Gastrocnemius medialis (tissue), 4 donors: ENCODE measurements at regions not wholly inside any gene's neighbourhood (a gene's known extent, or its start where the extent isn't known, plus 50 kb on each side); places are given as distances from the start of the nearest gene placed in this dataset.

ENCODE experiments used
- CTCF ChIP-seq, 5 experiments: fragments of 450-650 bp in 3 of 5; fragments of 200-600 bp in 2 of 5; sonication (generic) in 2 of 5; IDR thresholded peaks in 4 of 5; conservative IDR thresholded peaks in 1 of 5; 1 replicate in 4 of 5; 2 replicates in 1 of 5; pipeline ENCODE4 v1.5.1; 2016 to 2019; ENCODE audit warnings: antibody characterized with exemption in 5 of 5, mild to moderate bottlenecking in 3 of 5, moderate library complexity in 3 of 5
- POLR2A ChIP-seq, 2 donors: fragments of 450-650 bp; IDR thresholded peaks; one replicate each; pipeline ENCODE4 v1.6.1; 2017; ENCODE audit warnings: antibody characterized with exemption in 2 of 2, mild to moderate bottlenecking in 2 of 2, moderate library complexity in 2 of 2

DNA sequence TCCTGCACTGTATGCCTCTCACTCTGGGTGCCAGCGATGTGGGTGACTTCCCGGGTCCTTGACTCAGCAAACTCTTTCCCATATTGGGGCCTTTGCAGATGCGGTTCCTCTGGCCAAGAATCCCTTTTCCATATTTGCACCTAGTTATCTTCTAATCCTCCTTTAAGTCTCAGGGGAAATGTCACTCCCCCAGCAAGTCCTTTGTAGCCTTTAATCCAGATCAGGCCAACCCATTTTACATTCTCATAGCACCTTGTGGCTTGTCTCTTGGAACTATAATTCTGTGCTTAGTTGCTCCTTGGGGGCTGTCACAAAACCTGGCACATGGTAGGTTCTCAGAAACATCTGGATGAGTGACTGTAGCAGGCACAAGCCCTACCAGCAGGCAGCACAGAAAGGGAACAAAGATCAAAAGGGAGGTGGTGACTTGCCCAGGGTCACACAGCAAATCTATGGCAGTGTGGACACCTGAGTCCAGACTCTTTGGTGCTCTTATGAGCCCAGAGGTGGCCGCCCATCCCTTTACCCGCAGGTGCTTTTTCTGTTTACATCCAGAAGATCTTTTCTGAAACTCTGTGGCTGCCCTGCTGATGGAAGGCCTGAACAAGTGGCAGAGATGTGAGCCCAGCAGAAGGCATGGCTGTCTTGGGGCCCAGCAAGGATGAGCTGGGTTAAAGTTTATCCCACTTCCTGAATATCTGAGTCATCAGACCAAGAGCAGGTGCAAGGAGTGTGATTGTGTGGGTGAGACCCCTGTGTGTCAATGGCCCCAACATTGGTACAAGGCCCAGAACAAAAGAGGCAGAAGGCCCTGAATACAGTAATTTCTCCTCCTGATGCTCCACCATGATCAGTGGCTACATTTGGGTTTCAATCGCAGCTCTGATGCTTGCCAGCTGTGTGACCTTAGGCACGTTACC, 78.6 kb upstream of the GRK3 start:
- TF ChIP-seq POLR2A (IDR thresholded peaks at IDR 0.05) (no peak), CTCF (IDR thresholded peaks at IDR 0.05 in 4 of 5, conservative IDR thresholded peaks at IDR 0.05 in 1 of 5) (no peak)
